GM12878 (cell line): ENCODE measurements at regions not wholly inside any gene's neighbourhood (a gene's known extent, or its start where the extent isn't known, plus 50 kb on each side); places are given as distances from the start of the nearest gene placed in this dataset.

Experiments
- ATAC-seq: fragments of 200-7000 bp; cut with Tn5 transposase; 3 replicates; pipeline ENCODE4 v1.9.1; 2020; ENCODE audit warnings: mild to moderate bottlenecking, moderate library complexity
- BruUV-seq: library from RNA; stranded (reverse); fragments of 400-500 nt; replicated peaks from 2 replicates; lab custom pipeline; 2021; lab: Mats Ljungman, UMichigan
- CTCF ChIA-PET: fragments of 300-600 bp; sonication (Branson Sonifier 250); formaldehyde crosslinking; extraction: SDS; loops from one replicate; lab custom pipeline; 2021; ENCODE audit warnings: inconsistent platforms; lab: Yijun Ruan, JAX
- POLR2A ChIA-PET: fragments of 350-600 bp; formaldehyde crosslinking; extraction: SDS; loops from one replicate; lab custom pipeline; 2021; ENCODE audit warnings: inconsistent platforms; lab: Charles Lee
- RAD21 ChIA-PET: fragments of 300-600 bp; sonication (Branson Sonifier 250); formaldehyde crosslinking; loops from one replicate; lab custom pipeline; 2023; ENCODE audit warnings: antibody characterized with exemption; ENCODE audit not compliant: unreplicated experiment; lab: Charles Lee
- SMC1A ChIA-PET: fragments of 300-600 bp; sonication (Branson Sonifier 250); formaldehyde crosslinking; loops from one replicate; lab custom pipeline; 2023; ENCODE audit not compliant: unreplicated experiment, uncharacterized antibody; lab: Charles Lee
- DNase-seq: peaks from one replicate; pipeline ENCODE4 v3.0.0-alpha.2; 2011; ENCODE audit warnings: low read depth, low spot score
- FAIRE-seq: peaks from 3 replicates; lab custom pipeline; 2011; peaks lifted over from hg19 to GRCh38; lab: Jason Lieb, UNC
- H2AFZ ChIP-seq: 2 replicates; pipeline ENCODE4 v1.6.0; 2011; ENCODE audit warnings: low read depth, low read length, control low read depth; ENCODE audit not compliant: control insufficient read depth
- H3K27ac ChIP-seq: 2 replicates; pipeline ENCODE4 v1.5.1; 2011; ENCODE audit warnings: control low read depth; ENCODE audit not compliant: control insufficient read depth, insufficient read depth
- H3K27me3 ChIP-seq, 2 experiments: replicated peaks in 1 of 2; 2 replicates each; pipeline versions ENCODE4 v1.6.0 to v1.6.1; 2011; ENCODE audit warnings: low read length in 1 of 2; ENCODE audit not compliant: control insufficient read depth in 2 of 2, insufficient read depth in 2 of 2
- H3K36me3 ChIP-seq, 2 experiments: 2 replicates each; pipeline ENCODE4 v1.5.1; 2011; ENCODE audit warnings: low read length in 1 of 2; ENCODE audit not compliant: control insufficient read depth in 2 of 2, insufficient read depth in 2 of 2
- H3K4me1 ChIP-seq: 2 replicates; pipeline ENCODE4 v1.6.1; 2011; ENCODE audit warnings: mild to moderate bottlenecking, low read length, moderate library complexity, mixed read lengths; ENCODE audit not compliant: control insufficient read depth, insufficient read depth
- H3K4me2 ChIP-seq: 2 replicates; pipeline ENCODE4 v1.6.0; 2011; ENCODE audit warnings: control low read depth; ENCODE audit not compliant: control insufficient read depth, insufficient read depth
- H3K4me3 ChIP-seq: fragments of 200-600 bp; sonication (generic); 2 replicates; pipeline ENCODE4 v1.5.1; 2016
- H3K79me2 ChIP-seq: 2 replicates; pipeline ENCODE4 v1.6.0; 2011; ENCODE audit warnings: low read length; ENCODE audit not compliant: control insufficient read depth, insufficient read depth
- H3K9ac ChIP-seq: 2 replicates; pipeline ENCODE4 v1.8.0; 2011; ENCODE audit warnings: low read length, control low read depth, mixed read lengths; ENCODE audit not compliant: control insufficient read depth, insufficient read depth
- H3K9me3 ChIP-seq: replicated peaks from 3 replicates; pipeline ENCODE4 v1.5.1; 2011; ENCODE audit warnings: mild to moderate bottlenecking, low read length; ENCODE audit not compliant: control insufficient read depth, insufficient read depth
- H4K20me1 ChIP-seq: 2 replicates; pipeline ENCODE4 v1.6.0; 2011; ENCODE audit not compliant: control insufficient read depth, insufficient read depth
- CBX5 ChIP-seq: sonication (generic); IDR thresholded peaks from 2 replicates; pipeline ENCODE4 v1.6.1; 2016; ENCODE audit warnings: low read depth, moderate library complexity, mild to moderate bottlenecking, inconsistent platforms
- CHD1 ChIP-seq: IDR thresholded peaks from 2 replicates; pipeline ENCODE4 v1.6.1; 2012; ENCODE audit warnings: low read depth, low read length, improper control_type of control experiment
- GATAD2B ChIP-seq: fragments of 450-650 bp; conservative IDR thresholded peaks from 2 replicates; pipeline ENCODE4 v1.6.1; 2017; ENCODE audit warnings: low read depth, mild to moderate bottlenecking, moderate library complexity
- KDM1A ChIP-seq: fragments of 200-600 bp; sonication (generic); IDR thresholded peaks from 2 replicates; pipeline ENCODE4 v1.6.1; 2016; ENCODE audit warnings: borderline replicate concordance
- KLF5 ChIP-seq: fragments of 450-650 bp; IDR thresholded peaks from 2 replicates; pipeline ENCODE4 v1.6.1; 2014; ENCODE audit warnings: mild to moderate bottlenecking; ENCODE audit not compliant: partially characterized antibody
- NBN ChIP-seq: fragments of 450-650 bp; IDR thresholded peaks from 2 replicates; pipeline ENCODE4 v1.6.1; 2016
- NFIC ChIP-seq: IDR thresholded peaks from 2 replicates; pipeline ENCODE4 v1.6.1; 2012; ENCODE audit warnings: low read depth, mild to moderate bottlenecking, inconsistent platforms, low read length, moderate library complexity
- RCOR1 ChIP-seq: conservative IDR thresholded peaks from 2 replicates; pipeline ENCODE4 v1.6.1; 2012; ENCODE audit warnings: low read depth, low read length, improper control_type of control experiment
- SIN3A ChIP-seq: IDR thresholded peaks from 2 replicates; pipeline ENCODE4 v1.6.1; 2012; ENCODE audit warnings: low read depth, low read length, improper control_type of control experiment
- SMAD5 ChIP-seq: IDR thresholded peaks from 2 replicates; pipeline ENCODE4 v1.6.1; 2016; ENCODE audit warnings: antibody characterized with exemption, low read depth
- STAT1 ChIP-seq: fragments of 450-650 bp; conservative IDR thresholded peaks from 2 replicates; pipeline ENCODE4 v1.6.1; 2014; ENCODE audit warnings: antibody characterized with exemption, mild to moderate bottlenecking
- TBL1XR1 ChIP-seq: IDR thresholded peaks from 2 replicates; pipeline ENCODE4 v1.6.1; 2012; ENCODE audit warnings: low read depth, low read length, improper control_type of control experiment
- TCF3 ChIP-seq: IDR thresholded peaks from 2 replicates; pipeline ENCODE4 v1.6.1; 2012; ENCODE audit warnings: low read depth, mild to moderate bottlenecking, low read length, borderline replicate concordance; ENCODE audit not compliant: insufficient read depth
- WGBS: methylation state at CpG from one replicate; pipeline ENCODE4 v1.1.6; 2016; ENCODE audit warnings: low lambda C conversion rate; ENCODE audit not compliant: insufficient replicate concordance, insufficient coverage; ENCODE audit errors: missing lambda C conversion rate; 5-methylcytosine and 5-hydroxymethylcytosine counted together
- in situ Hi-C: fragments of 300-500 bp; cut with MboI; formaldehyde crosslinking; loops from 9 replicates; pipeline ENCODE4 v1.14.3; 2018; ENCODE audit warnings: mixed read lengths
- intact Hi-C: fragments of 100-400 bp; cut with micrococcal nuclease; formaldehyde crosslinking; loops from one replicate; pipeline ENCODE4 v1.14.2; 2022; ENCODE audit not compliant: unreplicated experiment
- TF ChIP-seq, protein P1 (sequence below), 3 experiments: IDR thresholded peaks in 2 of 3; conservative IDR thresholded peaks in 1 of 3; 2 replicates each; pipeline ENCODE4 v1.5.1; 2011; ENCODE audit warnings: low read depth in 3 of 3, low read length in 3 of 3, mild to moderate bottlenecking in 3 of 3, control low read depth in 2 of 3, moderate library complexity in 2 of 3, inconsistent platforms in 1 of 3, mixed read lengths in 1 of 3; ENCODE audit not compliant: control insufficient read depth in 2 of 3, insufficient read depth in 1 of 3; ENCODE audit errors: extremely low read depth in 1 of 3
- TF ChIP-seq, protein P2 (sequence below): IDR thresholded peaks from 2 replicates; pipeline ENCODE4 v1.6.1; 2011; ENCODE audit warnings: low read depth, mild to moderate bottlenecking, low read length, moderate library complexity, borderline replicate concordance; ENCODE audit errors: extremely low read depth
- TF ChIP-seq, protein P3 (sequence below): fragments of 450-650 bp; IDR thresholded peaks from 2 replicates; pipeline ENCODE4 v1.6.1; 2017; ENCODE audit warnings: mild to moderate bottlenecking, moderate library complexity

DNA sequence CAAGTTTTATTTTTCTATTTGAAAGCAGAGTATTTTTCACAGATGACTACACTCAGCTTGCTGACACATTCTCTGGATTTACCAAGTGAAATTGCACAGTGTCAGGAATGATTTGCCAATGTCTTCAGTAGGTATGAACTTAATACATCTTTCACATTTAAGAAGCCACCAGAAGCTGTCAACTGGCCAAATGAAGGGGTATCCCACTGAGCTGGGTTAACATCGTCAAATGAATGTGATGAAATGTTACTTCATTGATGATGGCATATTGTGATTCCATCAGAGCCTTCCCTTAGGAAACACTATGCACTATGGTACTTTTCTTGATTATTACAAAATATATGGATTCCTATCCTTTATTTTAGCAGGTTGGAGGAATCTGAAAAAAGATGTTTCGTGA lies 592.3 kb downstream of the FGF9 start:
- Histone ChIP-seq H3K4me3 (no peak overlapping the region), H3K9me3 (no peaks in the 10 kb centered on the region; the same call in 2 of the 3 replicates), H3K27ac (no peak overlapping the region), H2AFZ (no peak overlapping the region), H3K4me2 (no peak overlapping the region), H3K79me2 (no peaks in the 10 kb centered on the region), H3K36me3 (no peaks in the 10 kb centered on the region), H3K4me1 (no peaks in the 10 kb centered on the region), H4K20me1 (no peaks in the 10 kb centered on the region), H3K9ac (no peak overlapping the region), H3K27me3 (no peaks in the 10 kb centered on the region)
- POLR2A ChIA-PET, result no interaction called here
- ATAC-seq (no peak), DNase-seq (no peak), FAIRE-seq (no peak)
- TF ChIP-seq RCOR1 (no peak), SMAD5 (no peak), TBL1XR1 (no peak), CBX5 (no peak), NBN (no peak), TCF3 (no peak), STAT1 (no peak), KDM1A (no peak), SIN3A (no peak), CHD1 (no peak), NFIC (no peak), GATAD2B (no peak), KLF5 (no peak)
- TF ChIP-seq, protein P1, sequence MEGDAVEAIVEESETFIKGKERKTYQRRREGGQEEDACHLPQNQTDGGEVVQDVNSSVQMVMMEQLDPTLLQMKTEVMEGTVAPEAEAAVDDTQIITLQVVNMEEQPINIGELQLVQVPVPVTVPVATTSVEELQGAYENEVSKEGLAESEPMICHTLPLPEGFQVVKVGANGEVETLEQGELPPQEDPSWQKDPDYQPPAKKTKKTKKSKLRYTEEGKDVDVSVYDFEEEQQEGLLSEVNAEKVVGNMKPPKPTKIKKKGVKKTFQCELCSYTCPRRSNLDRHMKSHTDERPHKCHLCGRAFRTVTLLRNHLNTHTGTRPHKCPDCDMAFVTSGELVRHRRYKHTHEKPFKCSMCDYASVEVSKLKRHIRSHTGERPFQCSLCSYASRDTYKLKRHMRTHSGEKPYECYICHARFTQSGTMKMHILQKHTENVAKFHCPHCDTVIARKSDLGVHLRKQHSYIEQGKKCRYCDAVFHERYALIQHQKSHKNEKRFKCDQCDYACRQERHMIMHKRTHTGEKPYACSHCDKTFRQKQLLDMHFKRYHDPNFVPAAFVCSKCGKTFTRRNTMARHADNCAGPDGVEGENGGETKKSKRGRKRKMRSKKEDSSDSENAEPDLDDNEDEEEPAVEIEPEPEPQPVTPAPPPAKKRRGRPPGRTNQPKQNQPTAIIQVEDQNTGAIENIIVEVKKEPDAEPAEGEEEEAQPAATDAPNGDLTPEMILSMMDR (IDR thresholded peaks at IDR 0.05 in 2 of 3, conservative IDR thresholded peaks at IDR 0.05 in 1 of 3; ENCODE audit: control insufficient read depth in 2 of 3, extremely low read depth in 1 of 3, insufficient read depth in 1 of 3, low read depth in 3 of 3, low read length in 3 of 3), result no peak
- TF ChIP-seq, protein P2, sequence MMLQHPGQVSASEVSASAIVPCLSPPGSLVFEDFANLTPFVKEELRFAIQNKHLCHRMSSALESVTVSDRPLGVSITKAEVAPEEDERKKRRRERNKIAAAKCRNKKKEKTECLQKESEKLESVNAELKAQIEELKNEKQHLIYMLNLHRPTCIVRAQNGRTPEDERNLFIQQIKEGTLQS, result no peak
- TF ChIP-seq, protein P3, sequence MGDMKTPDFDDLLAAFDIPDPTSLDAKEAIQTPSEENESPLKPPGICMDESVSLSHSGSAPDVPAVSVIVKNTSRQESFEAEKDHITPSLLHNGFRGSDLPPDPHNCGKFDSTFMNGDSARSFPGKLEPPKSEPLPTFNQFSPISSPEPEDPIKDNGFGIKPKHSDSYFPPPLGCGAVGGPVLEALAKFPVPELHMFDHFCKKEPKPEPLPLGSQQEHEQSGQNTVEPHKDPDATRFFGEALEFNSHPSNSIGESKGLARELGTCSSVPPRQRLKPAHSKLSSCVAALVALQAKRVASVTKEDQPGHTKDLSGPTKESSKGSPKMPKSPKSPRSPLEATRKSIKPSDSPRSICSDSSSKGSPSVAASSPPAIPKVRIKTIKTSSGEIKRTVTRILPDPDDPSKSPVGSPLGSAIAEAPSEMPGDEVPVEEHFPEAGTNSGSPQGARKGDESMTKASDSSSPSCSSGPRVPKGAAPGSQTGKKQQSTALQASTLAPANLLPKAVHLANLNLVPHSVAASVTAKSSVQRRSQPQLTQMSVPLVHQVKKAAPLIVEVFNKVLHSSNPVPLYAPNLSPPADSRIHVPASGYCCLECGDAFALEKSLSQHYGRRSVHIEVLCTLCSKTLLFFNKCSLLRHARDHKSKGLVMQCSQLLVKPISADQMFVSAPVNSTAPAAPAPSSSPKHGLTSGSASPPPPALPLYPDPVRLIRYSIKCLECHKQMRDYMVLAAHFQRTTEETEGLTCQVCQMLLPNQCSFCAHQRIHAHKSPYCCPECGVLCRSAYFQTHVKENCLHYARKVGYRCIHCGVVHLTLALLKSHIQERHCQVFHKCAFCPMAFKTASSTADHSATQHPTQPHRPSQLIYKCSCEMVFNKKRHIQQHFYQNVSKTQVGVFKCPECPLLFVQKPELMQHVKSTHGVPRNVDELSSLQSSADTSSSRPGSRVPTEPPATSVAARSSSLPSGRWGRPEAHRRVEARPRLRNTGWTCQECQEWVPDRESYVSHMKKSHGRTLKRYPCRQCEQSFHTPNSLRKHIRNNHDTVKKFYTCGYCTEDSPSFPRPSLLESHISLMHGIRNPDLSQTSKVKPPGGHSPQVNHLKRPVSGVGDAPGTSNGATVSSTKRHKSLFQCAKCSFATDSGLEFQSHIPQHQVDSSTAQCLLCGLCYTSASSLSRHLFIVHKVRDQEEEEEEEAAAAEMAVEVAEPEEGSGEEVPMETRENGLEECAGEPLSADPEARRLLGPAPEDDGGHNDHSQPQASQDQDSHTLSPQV, result no peak
- in situ Hi-C loops, result no loop called here
- intact Hi-C loops, result no loop called here
- SMC1A ChIA-PET, result interaction anchor here (1.6 kb wide), 1 partner anchor 625 kb away, joined by 4 read pairs; no protein-coding TSS in a partner anchor
- no TSS peak for BruUV-seq
- RAD21 ChIA-PET, result no interaction called here
- WGBS, result 93% methylated on average over 2 of the region's 2 CpGs
- CTCF ChIA-PET, result interaction anchor here (0.8 kb wide), 1 partner anchor 11 kb away, joined by 3 read pairs; no protein-coding TSS in a partner anchor
